PFSK-1 (cell line): ENCODE measurements at regions not wholly inside any gene's neighbourhood (a gene's known extent, or its start where the extent isn't known, plus 50 kb on each side); places are given as distances from the start of the nearest gene placed in this dataset.

Experiments used
- FOXP2 ChIP-seq: optimal IDR thresholded peaks from 2 replicates; pipeline ENCODE3; 2011; ENCODE audit warnings: borderline replicate concordance, control low read depth, inconsistent platforms; ENCODE audit not compliant: insufficient read depth; ENCODE audit errors: extremely low read length, extremely low read depth
- POLR2AphosphoS5 ChIP-seq: IDR thresholded peaks from 2 replicates; pipeline ENCODE4 v1.6.1; 2012; ENCODE audit warnings: low read depth, mild to moderate bottlenecking, control low read depth, low read length, moderate library complexity
- SIN3A ChIP-seq: IDR thresholded peaks from 2 replicates; pipeline ENCODE4 v1.6.1; 2012; ENCODE audit warnings: mild to moderate bottlenecking, low read length, moderate library complexity, borderline replicate concordance; ENCODE audit not compliant: insufficient read depth
- TAF1 ChIP-seq: IDR thresholded peaks from 2 replicates; pipeline ENCODE4 v1.6.1; 2012; ENCODE audit warnings: low read length, control low read depth, borderline replicate concordance; ENCODE audit not compliant: insufficient read depth
- TF ChIP-seq, protein P1 (sequence below), 2 experiments: IDR thresholded peaks; 2 replicates each; pipeline versions ENCODE4 v1.6.1 to v1.8.0; 2011 to 2012; ENCODE audit warnings: low read depth in 2 of 2, low read length in 2 of 2, control low read depth in 1 of 2, inconsistent platforms in 1 of 2, mild to moderate bottlenecking in 1 of 2, moderate library complexity in 1 of 2; ENCODE audit not compliant: insufficient read depth in 1 of 2

DNA sequence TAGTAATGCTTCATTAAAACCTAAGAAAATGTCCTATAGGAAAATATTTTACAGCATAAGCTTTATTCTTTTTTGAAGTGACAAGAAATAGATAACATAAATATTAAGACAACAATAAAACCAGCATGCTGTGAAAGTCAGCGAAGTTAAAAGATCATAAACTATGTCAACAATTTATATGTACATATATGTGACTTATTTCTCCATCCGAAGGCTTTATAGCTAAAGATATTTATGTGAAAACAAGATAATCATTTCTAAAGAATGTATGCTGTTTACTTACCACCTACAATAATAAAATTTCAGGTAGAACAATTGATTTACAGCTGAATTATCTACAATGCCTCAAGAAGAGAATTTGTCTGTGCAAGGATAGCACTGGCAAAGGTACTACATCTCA lies 283.4 kb downstream of the CRPPA start:
- TF ChIP-seq, protein P1, sequence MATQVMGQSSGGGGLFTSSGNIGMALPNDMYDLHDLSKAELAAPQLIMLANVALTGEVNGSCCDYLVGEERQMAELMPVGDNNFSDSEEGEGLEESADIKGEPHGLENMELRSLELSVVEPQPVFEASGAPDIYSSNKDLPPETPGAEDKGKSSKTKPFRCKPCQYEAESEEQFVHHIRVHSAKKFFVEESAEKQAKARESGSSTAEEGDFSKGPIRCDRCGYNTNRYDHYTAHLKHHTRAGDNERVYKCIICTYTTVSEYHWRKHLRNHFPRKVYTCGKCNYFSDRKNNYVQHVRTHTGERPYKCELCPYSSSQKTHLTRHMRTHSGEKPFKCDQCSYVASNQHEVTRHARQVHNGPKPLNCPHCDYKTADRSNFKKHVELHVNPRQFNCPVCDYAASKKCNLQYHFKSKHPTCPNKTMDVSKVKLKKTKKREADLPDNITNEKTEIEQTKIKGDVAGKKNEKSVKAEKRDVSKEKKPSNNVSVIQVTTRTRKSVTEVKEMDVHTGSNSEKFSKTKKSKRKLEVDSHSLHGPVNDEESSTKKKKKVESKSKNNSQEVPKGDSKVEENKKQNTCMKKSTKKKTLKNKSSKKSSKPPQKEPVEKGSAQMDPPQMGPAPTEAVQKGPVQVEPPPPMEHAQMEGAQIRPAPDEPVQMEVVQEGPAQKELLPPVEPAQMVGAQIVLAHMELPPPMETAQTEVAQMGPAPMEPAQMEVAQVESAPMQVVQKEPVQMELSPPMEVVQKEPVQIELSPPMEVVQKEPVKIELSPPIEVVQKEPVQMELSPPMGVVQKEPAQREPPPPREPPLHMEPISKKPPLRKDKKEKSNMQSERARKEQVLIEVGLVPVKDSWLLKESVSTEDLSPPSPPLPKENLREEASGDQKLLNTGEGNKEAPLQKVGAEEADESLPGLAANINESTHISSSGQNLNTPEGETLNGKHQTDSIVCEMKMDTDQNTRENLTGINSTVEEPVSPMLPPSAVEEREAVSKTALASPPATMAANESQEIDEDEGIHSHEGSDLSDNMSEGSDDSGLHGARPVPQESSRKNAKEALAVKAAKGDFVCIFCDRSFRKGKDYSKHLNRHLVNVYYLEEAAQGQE (IDR thresholded peaks at IDR 0.05; ENCODE audit: insufficient read depth in 1 of 2, low read depth in 2 of 2, low read length in 2 of 2), result no peak
- TF ChIP-seq POLR2AphosphoS5 (no peak), TAF1 (no peak), SIN3A (no peak), FOXP2 (no peak)

DNA sequence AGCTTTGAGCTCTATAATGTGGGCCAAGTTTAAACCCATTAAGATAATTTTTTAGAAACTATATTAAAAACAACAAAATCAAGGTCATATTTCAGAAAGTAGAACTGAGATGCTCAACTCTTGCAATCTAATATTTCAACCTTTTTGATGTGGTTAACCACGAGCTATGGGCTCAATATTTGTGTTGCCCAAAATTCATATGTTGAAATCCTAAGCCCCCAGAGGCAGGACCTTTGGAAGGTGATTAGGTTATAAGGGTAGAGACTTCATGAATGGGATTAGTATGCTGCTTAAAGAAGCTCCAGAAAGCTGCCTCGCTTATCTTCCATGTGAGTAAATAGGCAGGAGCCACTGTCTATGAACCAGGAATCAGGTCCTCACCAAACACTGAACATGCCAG lies 284.4 kb downstream of the CRPPA start:
- no peak for TF ChIP-seq SIN3A
- TF ChIP-seq, protein P1 (IDR thresholded peaks at IDR 0.05; ENCODE audit: insufficient read depth in 1 of 2, low read depth in 2 of 2, low read length in 2 of 2), result no peak
- TF ChIP-seq FOXP2, result no peak
- TF ChIP-seq TAF1, result no peak
- TF ChIP-seq POLR2AphosphoS5, result no peak

DNA sequence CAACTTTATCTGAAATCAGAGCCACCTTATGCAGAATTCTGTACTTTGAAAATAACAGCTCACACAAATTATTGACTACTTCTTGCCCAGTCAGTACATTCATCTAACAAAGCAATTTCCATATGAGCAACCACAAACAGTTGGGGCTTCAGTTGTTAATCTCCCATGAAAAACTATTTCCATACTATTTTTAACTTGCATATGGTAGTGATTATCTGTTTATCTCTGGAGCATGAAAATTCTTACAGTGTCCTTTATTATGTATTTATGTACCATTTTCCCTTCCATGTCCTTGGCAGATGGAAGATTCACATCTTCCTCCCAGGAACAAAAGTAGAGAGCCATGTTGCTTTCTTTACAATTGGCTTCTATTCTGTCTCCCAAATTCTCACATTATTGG lies 285.7 kb downstream of the CRPPA start:
- TF ChIP-seq FOXP2, result no peak
- TF ChIP-seq TAF1, result no peak

DNA sequence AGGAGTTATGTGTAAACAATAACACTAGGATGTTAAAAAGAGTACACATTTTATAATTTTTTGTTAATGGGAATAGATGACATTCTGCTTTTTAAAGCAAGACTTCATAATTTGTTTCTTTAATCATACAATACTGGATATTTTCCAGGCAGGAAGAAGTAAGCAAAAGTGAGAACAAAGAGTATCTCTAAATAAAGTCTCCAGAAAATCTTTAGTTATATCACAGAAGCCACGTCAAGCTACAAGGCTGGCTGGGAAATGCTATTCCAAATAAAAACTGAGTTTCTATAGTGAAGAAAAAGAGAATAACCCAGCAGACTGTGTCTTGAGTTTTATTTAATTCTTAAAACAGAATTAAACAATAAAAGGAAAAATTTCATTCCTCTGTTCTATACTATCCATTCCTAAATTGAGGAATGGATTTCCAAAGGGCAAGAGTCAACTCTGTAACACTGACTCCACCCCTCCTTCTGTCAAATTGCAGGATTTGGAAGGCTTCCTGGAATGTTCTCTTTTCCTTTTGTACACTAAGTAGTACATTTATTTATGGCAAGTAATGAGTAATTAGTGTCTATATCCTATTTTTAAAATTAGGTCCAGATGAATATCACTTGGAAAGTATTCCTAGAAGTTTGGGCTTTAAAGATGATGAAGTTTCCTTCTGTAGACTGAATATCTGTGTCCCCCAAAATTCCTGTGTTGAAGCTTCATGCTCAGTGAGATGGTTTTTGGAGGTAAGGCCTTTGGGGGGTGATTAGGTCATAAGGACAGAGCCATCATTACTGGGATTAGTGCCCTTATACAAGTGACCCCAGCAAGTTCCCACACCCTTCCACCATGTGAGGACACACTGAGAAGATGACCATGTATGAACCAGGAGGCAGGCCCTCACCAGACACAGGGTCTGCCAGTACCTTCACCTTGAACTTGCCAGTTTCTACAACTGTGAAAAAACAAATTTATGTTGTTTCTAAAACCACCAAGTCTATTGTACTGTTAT lies 290.9 kb downstream of the CRPPA start:
- TF ChIP-seq SIN3A (no peak), POLR2AphosphoS5 (no peak), TAF1 (no peak), FOXP2 (no peak)
- TF ChIP-seq, protein P1 (IDR thresholded peaks at IDR 0.05; ENCODE audit: insufficient read depth in 1 of 2, low read depth in 2 of 2, low read length in 2 of 2), result no peak

DNA sequence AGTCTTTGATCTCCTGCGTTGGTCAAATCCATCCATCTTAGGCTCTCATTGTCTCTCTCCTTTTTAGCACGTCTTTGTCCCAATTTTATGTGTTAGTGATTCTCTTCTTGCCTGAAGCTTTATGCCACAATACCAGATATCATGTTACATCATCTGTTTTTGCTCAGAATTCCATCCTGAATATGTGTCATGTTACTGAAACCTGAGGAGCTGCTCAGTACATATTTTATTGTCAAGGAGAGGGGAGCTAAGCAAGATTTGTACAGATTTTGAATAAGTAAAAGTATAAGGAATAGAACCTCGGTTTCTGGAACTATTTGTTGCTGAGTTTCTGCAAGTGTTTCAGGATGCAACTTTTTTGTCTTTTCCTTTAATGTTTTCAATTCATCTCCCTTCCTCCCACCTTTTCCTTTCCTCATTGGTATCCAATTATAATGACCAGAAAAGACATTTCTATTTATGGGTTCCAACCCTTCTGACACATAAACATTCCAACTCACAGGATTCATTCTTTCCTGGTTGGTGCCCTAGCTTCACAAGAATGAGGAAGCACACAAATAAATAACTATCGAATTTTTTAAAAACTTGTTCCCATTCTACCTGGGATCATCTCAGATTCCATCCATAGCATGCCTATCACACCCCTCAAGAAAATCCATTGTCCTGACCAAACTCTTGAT lies 291.8 kb downstream of the CRPPA start:
- no peak for TF ChIP-seq POLR2AphosphoS5
- TF ChIP-seq TAF1, result no peak
- TF ChIP-seq SIN3A, result no peak
- TF ChIP-seq FOXP2, result no peak
- TF ChIP-seq, protein P1 (IDR thresholded peaks at IDR 0.05; ENCODE audit: insufficient read depth in 1 of 2, low read depth in 2 of 2, low read length in 2 of 2), result no peak
